Lower leg skin (tissue), 3 donors: ENCODE measurements at regions not wholly inside any gene's neighbourhood (a gene's known extent, or its start where the extent isn't known, plus 50 kb on each side); places are given as distances from the start of the nearest gene placed in this dataset.
"Not testable (repeated sequence)": the region's sequence is repeated elsewhere in the genome, so short reads cannot be mapped to it uniquely, and the experiment has no call there.

ENCODE experiments used
- POLR2A ChIP-seq, 2 donors: fragments of 450-650 bp; IDR thresholded peaks; one replicate each; pipeline ENCODE4 v1.6.1; 2016 to 2017; ENCODE audit warnings: antibody characterized with exemption in 2 of 2, mild to moderate bottlenecking in 1 of 2, moderate library complexity in 1 of 2
- TF ChIP-seq, protein P1 (sequence below), 3 donors: fragments of 450-650 bp; IDR thresholded peaks; one replicate each; pipeline ENCODE4 v1.5.1; 2016; ENCODE audit warnings: antibody characterized with exemption in 3 of 3, mild to moderate bottlenecking in 3 of 3, moderate library complexity in 2 of 3

GRCh38 chr15:38025656-38026055 lies 91.2 kb downstream of the TMCO5A start:
- TF ChIP-seq, protein P1, sequence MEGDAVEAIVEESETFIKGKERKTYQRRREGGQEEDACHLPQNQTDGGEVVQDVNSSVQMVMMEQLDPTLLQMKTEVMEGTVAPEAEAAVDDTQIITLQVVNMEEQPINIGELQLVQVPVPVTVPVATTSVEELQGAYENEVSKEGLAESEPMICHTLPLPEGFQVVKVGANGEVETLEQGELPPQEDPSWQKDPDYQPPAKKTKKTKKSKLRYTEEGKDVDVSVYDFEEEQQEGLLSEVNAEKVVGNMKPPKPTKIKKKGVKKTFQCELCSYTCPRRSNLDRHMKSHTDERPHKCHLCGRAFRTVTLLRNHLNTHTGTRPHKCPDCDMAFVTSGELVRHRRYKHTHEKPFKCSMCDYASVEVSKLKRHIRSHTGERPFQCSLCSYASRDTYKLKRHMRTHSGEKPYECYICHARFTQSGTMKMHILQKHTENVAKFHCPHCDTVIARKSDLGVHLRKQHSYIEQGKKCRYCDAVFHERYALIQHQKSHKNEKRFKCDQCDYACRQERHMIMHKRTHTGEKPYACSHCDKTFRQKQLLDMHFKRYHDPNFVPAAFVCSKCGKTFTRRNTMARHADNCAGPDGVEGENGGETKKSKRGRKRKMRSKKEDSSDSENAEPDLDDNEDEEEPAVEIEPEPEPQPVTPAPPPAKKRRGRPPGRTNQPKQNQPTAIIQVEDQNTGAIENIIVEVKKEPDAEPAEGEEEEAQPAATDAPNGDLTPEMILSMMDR (IDR thresholded peaks at IDR 0.05): not testable (repeated sequence)
- not testable (repeated sequence) for TF ChIP-seq POLR2A (IDR thresholded peaks at IDR 0.05)
